HL-60 (cell line): ENCODE measurements at regions not wholly inside any gene's neighbourhood (a gene's known extent, or its start where the extent isn't known, plus 50 kb on each side); places are given as distances from the start of the nearest gene placed in this dataset.

Experiments
- DNase-seq, 2 experiments: peaks; one replicate each; pipeline ENCODE4 v3.0.0-alpha.2; 2010 to 2020; ENCODE audit warnings: low read depth in 1 of 2, low spot score in 1 of 2
- H3K27ac ChIP-seq: fragments of 250-450 bp; sonication (Bioruptor Pico); replicated peaks from 2 replicates; pipeline ENCODE4 v1.5.1; 2020; ENCODE audit warnings: mild to moderate bottlenecking, moderate library complexity
- H3K27me3 ChIP-seq: fragments of 250-450 bp; sonication (Bioruptor Pico); 2 replicates; pipeline ENCODE4 v1.5.1; 2021; ENCODE audit warnings: mild to moderate bottlenecking, moderate library complexity; ENCODE audit not compliant: insufficient read depth, poor library complexity, severe bottlenecking
- H3K4me3 ChIP-seq: replicated peaks from 2 replicates; pipeline ENCODE4 v1.5.1; 2011; ENCODE audit warnings: mild to moderate bottlenecking, control low read depth, low read length; ENCODE audit not compliant: insufficient read depth
- GABPA ChIP-seq: IDR thresholded peaks from 2 replicates; pipeline ENCODE4 v1.6.1; 2012; ENCODE audit warnings: low read depth
- POLR2AphosphoS5 ChIP-seq: IDR thresholded peaks from 2 replicates; pipeline ENCODE4 v1.6.1; 2012; ENCODE audit warnings: low read depth
- SPI1 ChIP-seq: IDR thresholded peaks from 2 replicates; pipeline ENCODE4 v1.6.1; 2012; ENCODE audit warnings: low read depth, mild to moderate bottlenecking, borderline replicate concordance
- TF ChIP-seq, protein P1 (sequence below): IDR thresholded peaks from 2 replicates; pipeline ENCODE4 v1.6.1; 2012; ENCODE audit warnings: low read depth; ENCODE audit not compliant: insufficient replicate concordance
- TF ChIP-seq, protein P2 (sequence below): IDR thresholded peaks from one replicate; pipeline ENCODE4 v1.5.1; 2011; ENCODE audit warnings: low read length, control low read depth, inconsistent platforms; ENCODE audit not compliant: insufficient read depth

DNA sequence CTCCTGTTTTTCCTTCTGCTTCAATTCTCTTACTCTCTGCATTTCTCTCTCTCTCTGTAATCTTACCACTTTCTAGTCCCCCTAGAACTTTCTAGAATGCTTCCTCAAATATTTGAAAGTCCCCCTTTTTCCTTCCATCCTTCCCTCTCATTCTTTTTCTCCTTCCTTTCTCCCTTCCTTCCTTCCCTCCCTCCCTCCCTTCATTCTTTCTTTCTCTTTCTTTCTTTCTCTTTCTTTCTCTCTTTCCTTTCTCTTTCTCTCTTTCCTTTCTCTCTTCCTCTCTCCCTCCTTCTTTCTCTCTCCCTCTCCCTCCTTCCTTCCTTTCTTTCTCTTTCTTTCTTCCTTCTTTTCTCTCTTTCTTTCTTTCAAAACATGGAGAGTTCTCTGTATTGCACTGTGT is 201.4 kb upstream of the IGF1 start:
- Histone ChIP-seq H3K27me3 (no peaks in the 10 kb centered on the region), H3K27ac (no peak overlapping the region), H3K4me3 (no peak overlapping the region)
- no peak for DNase-seq
- TF ChIP-seq SPI1, result no peak
- TF ChIP-seq, protein P1, sequence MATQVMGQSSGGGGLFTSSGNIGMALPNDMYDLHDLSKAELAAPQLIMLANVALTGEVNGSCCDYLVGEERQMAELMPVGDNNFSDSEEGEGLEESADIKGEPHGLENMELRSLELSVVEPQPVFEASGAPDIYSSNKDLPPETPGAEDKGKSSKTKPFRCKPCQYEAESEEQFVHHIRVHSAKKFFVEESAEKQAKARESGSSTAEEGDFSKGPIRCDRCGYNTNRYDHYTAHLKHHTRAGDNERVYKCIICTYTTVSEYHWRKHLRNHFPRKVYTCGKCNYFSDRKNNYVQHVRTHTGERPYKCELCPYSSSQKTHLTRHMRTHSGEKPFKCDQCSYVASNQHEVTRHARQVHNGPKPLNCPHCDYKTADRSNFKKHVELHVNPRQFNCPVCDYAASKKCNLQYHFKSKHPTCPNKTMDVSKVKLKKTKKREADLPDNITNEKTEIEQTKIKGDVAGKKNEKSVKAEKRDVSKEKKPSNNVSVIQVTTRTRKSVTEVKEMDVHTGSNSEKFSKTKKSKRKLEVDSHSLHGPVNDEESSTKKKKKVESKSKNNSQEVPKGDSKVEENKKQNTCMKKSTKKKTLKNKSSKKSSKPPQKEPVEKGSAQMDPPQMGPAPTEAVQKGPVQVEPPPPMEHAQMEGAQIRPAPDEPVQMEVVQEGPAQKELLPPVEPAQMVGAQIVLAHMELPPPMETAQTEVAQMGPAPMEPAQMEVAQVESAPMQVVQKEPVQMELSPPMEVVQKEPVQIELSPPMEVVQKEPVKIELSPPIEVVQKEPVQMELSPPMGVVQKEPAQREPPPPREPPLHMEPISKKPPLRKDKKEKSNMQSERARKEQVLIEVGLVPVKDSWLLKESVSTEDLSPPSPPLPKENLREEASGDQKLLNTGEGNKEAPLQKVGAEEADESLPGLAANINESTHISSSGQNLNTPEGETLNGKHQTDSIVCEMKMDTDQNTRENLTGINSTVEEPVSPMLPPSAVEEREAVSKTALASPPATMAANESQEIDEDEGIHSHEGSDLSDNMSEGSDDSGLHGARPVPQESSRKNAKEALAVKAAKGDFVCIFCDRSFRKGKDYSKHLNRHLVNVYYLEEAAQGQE, result no peak

DNA sequence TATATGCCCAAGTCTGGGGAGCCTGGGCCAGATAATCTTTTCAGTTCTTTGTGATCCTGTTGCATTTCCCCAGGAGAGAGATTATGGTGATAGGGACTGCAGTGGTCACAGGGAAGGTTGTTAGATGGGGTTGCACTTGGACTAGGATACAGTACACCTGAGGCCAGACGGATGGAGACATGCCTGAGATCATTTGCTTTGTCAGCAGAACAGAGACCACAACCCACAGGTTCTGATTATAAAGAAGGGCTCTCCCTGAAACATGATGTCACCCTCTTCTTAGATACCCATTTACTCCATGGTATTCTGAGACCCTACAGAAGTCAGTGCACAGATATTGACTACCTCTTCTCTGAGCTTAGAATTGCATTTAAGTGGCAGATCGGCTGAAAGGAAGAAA is 200.9 kb upstream of the IGF1 start:
- no peak for DNase-seq
- Histone ChIP-seq H3K4me3 (no peak overlapping the region), H3K27me3 (no peaks in the 10 kb centered on the region), H3K27ac (no peak overlapping the region)
- no peak for TF ChIP-seq GABPA
- TF ChIP-seq, protein P1, result no peak
- no peak for TF ChIP-seq POLR2AphosphoS5
- TF ChIP-seq, protein P2, sequence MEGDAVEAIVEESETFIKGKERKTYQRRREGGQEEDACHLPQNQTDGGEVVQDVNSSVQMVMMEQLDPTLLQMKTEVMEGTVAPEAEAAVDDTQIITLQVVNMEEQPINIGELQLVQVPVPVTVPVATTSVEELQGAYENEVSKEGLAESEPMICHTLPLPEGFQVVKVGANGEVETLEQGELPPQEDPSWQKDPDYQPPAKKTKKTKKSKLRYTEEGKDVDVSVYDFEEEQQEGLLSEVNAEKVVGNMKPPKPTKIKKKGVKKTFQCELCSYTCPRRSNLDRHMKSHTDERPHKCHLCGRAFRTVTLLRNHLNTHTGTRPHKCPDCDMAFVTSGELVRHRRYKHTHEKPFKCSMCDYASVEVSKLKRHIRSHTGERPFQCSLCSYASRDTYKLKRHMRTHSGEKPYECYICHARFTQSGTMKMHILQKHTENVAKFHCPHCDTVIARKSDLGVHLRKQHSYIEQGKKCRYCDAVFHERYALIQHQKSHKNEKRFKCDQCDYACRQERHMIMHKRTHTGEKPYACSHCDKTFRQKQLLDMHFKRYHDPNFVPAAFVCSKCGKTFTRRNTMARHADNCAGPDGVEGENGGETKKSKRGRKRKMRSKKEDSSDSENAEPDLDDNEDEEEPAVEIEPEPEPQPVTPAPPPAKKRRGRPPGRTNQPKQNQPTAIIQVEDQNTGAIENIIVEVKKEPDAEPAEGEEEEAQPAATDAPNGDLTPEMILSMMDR, result no peak
- TF ChIP-seq SPI1, result no peak

DNA sequence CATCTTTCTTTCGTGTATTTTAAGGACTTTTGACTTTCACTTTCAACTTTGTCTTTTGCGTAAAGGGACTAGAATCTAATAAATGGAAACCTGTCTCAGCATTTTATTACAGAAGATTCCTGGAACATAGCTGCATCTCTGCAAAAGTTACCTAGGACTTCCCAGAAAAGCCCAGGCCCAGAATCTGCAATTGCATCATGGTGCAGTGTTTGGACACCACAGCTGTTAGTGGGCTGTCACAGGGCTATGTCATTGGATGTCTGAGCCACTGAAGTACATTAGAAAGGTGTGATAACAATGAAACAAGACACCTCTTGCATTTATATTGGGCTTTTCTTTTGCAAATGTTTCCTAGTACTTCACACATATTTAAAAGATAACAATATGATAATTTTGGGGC is 199.9 kb upstream of the IGF1 start:
- no peak overlapping the region for H3K27ac ChIP-seq

More for the DNA sequence above, 199.9 kb upstream of the IGF1 start:
- TF ChIP-seq SPI1, result no peak
- no peak for TF ChIP-seq GABPA
- TF ChIP-seq, protein P2, result no peak
- no peak for TF ChIP-seq POLR2AphosphoS5
- TF ChIP-seq, protein P1, result no peak
- Histone ChIP-seq H3K27me3 (no peaks in the 10 kb centered on the region), H3K4me3 (no peak overlapping the region)
- no peak for DNase-seq
